BJ (cell line): ENCODE measurements at regions not wholly inside any gene's neighbourhood (a gene's known extent, or its start where the extent isn't known, plus 50 kb on each side); places are given as distances from the start of the nearest gene placed in this dataset.

Experiments used
- CTCF ChIA-PET: fragments of 350-600 bp; formaldehyde crosslinking; extraction: SDS; loops from one replicate; lab custom pipeline; 2021; ENCODE audit warnings: antibody characterized with exemption, inconsistent platforms; lab: Yijun Ruan, JAX
- POLR2A ChIA-PET: fragments of 300-600 bp; sonication (Branson Sonifier 250); formaldehyde crosslinking; extraction: SDS; loops from one replicate; lab custom pipeline; 2021; ENCODE audit warnings: antibody characterized with exemption; lab: Charles Lee
- DNase-seq: peaks from one replicate; pipeline ENCODE4 v3.0.0-alpha.2; 2011; ENCODE audit warnings: low read depth
- H3K27me3 ChIP-seq: 2 replicates; pipeline ENCODE4 v1.6.0; 2011; ENCODE audit warnings: low read length; ENCODE audit not compliant: control insufficient read depth, insufficient read depth
- H3K36me3 ChIP-seq: 2 replicates; pipeline ENCODE4 v1.5.1; 2011; ENCODE audit warnings: low read length; ENCODE audit not compliant: control insufficient read depth, insufficient read depth
- H3K4me3 ChIP-seq: 2 replicates; pipeline ENCODE4 v1.5.1; 2011; ENCODE audit warnings: low read depth, mild to moderate bottlenecking, control low read depth, low read length
- TF ChIP-seq, protein P1 (sequence below): IDR thresholded peaks from 2 replicates; pipeline ENCODE4 v1.5.1; 2011; ENCODE audit warnings: low read depth, mild to moderate bottlenecking, control low read depth, inconsistent platforms, low read length, moderate library complexity; ENCODE audit not compliant: insufficient read depth

DNA sequence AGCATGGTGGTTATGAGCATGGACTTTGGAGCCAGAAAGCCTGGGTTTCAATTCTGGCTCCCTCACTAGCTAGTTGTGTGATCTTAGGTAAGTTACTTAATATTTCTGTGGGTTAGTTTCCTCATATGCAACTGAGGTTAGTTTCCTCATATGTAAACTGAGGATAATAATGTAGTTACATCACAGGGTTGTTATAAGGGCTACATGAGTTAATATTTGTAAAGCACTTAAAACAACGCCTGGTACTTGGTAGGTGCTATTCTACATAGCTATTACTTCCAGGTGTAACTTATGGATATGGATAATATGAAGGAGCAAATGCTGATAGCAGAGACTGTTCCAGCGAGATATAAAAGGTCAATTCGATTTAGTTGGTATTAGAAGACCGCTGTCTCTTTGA lies 69.4 kb upstream of the POU5F2 start:
- POLR2A ChIA-PET = no interaction called here
- TF ChIP-seq, protein P1, sequence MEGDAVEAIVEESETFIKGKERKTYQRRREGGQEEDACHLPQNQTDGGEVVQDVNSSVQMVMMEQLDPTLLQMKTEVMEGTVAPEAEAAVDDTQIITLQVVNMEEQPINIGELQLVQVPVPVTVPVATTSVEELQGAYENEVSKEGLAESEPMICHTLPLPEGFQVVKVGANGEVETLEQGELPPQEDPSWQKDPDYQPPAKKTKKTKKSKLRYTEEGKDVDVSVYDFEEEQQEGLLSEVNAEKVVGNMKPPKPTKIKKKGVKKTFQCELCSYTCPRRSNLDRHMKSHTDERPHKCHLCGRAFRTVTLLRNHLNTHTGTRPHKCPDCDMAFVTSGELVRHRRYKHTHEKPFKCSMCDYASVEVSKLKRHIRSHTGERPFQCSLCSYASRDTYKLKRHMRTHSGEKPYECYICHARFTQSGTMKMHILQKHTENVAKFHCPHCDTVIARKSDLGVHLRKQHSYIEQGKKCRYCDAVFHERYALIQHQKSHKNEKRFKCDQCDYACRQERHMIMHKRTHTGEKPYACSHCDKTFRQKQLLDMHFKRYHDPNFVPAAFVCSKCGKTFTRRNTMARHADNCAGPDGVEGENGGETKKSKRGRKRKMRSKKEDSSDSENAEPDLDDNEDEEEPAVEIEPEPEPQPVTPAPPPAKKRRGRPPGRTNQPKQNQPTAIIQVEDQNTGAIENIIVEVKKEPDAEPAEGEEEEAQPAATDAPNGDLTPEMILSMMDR = no peak

DNA sequence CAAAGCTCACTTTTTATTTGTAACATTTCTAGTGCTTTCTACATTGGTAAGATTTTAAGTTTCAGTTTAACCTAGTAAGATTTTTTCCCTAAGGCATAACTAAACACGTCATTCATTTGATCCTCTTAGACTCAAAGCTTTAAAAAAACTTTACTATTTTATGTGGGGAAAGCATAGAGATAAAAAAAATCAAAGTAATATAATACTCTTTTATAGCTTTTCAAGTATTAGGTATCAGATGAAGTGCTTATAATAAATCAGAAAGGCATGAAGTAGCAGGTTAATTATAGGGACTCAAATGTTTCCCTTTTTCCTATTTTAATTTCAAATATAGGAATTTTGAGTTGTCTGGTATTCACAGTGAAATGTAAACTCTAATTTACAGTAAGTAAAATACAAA lies 68.0 kb upstream of the POU5F2 start:
- DNase-seq = no peak
- H3K27me3 ChIP-seq = no peaks in the 10 kb centered on the region
- no peaks in the 10 kb centered on the region for H3K36me3 ChIP-seq
- POLR2A ChIA-PET = no interaction called here
- CTCF ChIA-PET = no interaction called here
- no peak overlapping the region for H3K4me3 ChIP-seq
- TF ChIP-seq, protein P1 = no peak

More for the DNA sequence above, 69.4 kb upstream of the POU5F2 start:
- H3K36me3 ChIP-seq = no peaks in the 10 kb centered on the region
- H3K4me3 ChIP-seq = no peak overlapping the region
- no peaks in the 10 kb centered on the region for H3K27me3 ChIP-seq
- CTCF ChIA-PET = no interaction called here
- DNase-seq = no peak

DNA sequence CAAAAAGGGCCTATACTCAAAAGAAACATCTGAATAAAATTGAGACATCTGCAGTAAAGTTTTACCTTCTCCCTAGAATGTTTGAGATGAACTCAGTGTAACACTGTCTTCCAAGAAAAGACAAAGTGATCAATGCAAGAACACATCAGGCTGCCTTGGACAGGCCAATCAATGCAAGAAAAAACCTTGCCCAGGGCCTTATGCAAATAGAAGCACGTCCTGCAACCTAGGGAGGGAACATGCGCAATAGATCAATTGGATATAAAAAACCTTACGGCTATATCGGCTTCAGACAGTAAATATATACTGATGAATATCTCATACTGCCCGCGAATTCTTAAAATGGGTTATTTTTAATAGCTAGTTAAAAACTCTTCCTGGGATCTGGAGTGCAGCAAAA lies 66.4 kb upstream of the POU5F2 start:
- TF ChIP-seq, protein P1 = no peak
- Histone ChIP-seq H3K36me3 (no peaks in the 10 kb centered on the region), H3K4me3 (no peak overlapping the region), H3K27me3 (no peaks in the 10 kb centered on the region)
- no peak for DNase-seq
- ChIA-PET CTCF (interaction anchor here (0.7 kb wide), 1 partner anchor 84 kb away, joined by 3 read pairs; no protein-coding TSS in a partner anchor), POLR2A (no interaction called here)

DNA sequence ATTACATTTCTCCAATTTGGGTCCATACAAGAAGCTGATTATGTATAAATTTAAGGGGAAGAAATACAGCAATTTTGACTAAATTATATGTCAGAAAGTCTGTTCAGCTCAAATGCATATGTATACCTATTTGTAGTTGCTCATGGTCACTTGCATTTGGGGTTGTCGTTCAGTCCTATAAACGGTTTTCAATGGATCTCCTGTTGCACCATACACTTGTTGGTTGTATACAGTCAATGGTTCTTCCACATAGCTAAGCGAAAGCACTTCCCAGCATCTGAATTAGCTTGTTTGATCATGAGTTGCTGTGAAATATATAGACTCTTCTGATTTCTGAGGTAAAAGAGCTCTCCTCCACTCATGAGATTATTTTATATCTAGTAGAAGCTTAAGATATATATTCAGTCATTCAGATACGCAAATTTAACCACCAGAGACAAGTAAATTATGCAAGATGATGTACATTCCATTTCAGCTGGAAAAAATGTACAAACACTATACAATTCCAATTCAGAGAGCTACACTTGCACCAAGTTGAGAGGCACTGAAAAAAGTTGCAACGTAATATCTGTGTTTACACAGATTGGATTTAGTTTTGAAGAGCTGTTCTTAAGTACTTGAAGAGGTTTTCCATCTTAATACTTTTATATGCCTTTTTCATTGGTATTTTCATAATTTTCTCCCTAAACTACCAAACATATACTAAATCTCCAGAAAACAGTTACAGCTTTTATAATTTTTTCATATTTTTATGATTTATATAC lies 64.4 kb upstream of the POU5F2 start:
- no peaks in the 10 kb centered on the region for H3K36me3 ChIP-seq
- ChIA-PET CTCF (interaction anchor here (1.0 to 2.2 kb wide), 3 partner anchors 14 to 198 kb away, joined by 3 to 7 read pairs (median 5); no protein-coding TSS in a partner anchor), POLR2A (no interaction called here)
- H3K27me3 ChIP-seq = no peaks in the 10 kb centered on the region
- DNase-seq = no peak
- no peak overlapping the region for H3K4me3 ChIP-seq
- TF ChIP-seq, protein P1 = no peak

DNA sequence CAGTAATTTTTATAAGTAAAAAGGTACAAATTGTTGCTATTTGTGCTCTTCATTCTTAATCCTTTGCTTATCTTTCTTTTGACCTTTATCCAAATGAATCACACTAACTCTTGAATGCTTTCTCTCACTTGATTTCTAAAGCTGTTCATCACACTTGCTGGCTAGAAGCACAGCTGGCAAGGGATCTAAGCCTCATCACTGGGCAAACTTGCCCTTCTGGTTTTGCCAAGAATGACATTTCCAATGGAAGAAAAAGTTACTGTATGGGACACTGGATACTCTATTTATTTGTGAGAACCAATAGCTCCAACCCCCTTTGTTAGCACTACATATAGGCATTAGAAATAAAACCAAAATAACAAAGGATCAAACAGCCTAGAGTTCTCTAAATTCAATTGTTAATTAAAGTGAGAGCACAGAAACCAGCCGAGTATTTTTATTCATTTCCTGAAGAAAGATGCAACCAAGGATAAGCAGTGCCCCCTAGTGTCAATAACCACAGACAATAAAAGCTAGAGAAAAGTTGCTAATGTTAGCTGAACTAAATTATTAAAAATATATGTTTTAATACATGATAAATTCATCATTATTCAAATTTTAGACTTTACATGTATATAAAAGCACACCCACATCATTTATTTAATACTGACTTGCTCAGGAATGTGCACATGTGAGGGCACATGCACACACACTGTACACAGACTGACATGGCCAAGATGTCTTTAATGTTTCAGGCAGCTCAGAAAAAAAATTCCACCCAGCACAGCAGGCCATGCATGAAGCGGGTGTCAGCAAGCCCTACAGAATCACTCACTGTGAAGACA lies 59.8 kb upstream of the POU5F2 start:
- Histone ChIP-seq H3K36me3 (no peaks in the 10 kb centered on the region), H3K4me3 (no peak overlapping the region), H3K27me3 (no peaks in the 10 kb centered on the region)
- ChIA-PET CTCF (interaction anchor here (0.6 to 2.7 kb wide), 22 partner anchors 11 to 937 kb away, joined by 3 to 20 read pairs (median 4); partner anchors contain the start of gene NR2F1), POLR2A (interaction anchor here (0.7 kb wide), 1 partner anchor 218 kb away, joined by 6 read pairs; the partner anchor contains the start of gene NR2F1)
- TF ChIP-seq, protein P1 = peak; percentile 58
- no peak for DNase-seq
